T-helper 17 cell (primary cell): ENCODE measurements at regions not wholly inside any gene's neighbourhood (a gene's known extent, or its start where the extent isn't known, plus 50 kb on each side); places are given as distances from the start of the nearest gene placed in this dataset.

ENCODE experiments used
- ATAC-seq: fragments of 150-1000 bp; cut with Tn5 transposase; 2 replicates; pipeline ENCODE4 v1.10.0; 2021; ENCODE audit warnings: mild to moderate bottlenecking, moderate library complexity
- DNase-seq, 3 donors: peaks; one replicate each; pipeline versions ENCODE4 v3.0.0 to v3.0.0-alpha.2; 2020 to 2021
- H3K9me3 ChIP-seq: one replicate; pipeline ENCODE4 v1.7.0; 2013; ENCODE audit warnings: low read length, mild to moderate bottlenecking; ENCODE audit not compliant: control insufficient read depth, poor library complexity, severe bottlenecking
- H3K27ac Mint-ChIP-seq: one replicate; pipeline ENCODE4 v1.8.0; 2022; ENCODE audit warnings: mild to moderate bottlenecking, moderate library complexity, mixed read lengths
- H3K27me3 Mint-ChIP-seq: one replicate; pipeline ENCODE4 v1.8.0; 2022; ENCODE audit warnings: mixed read lengths
- H3K36me3 Mint-ChIP-seq: one replicate; pipeline ENCODE4 v1.8.0; 2022; ENCODE audit warnings: low read depth, mixed read lengths
- H3K4me1 Mint-ChIP-seq: one replicate; pipeline ENCODE4 v1.8.0; 2022; ENCODE audit warnings: mild to moderate bottlenecking, mixed read lengths
- H3K4me3 Mint-ChIP-seq: one replicate; pipeline ENCODE4 v1.8.0; 2022; ENCODE audit warnings: mild to moderate bottlenecking, moderate library complexity, mixed read lengths

GRCh38 chr10:61187601-61188000, 243.6 kb upstream of the RHOBTB1 start:
- H3K27me3 Mint-ChIP-seq, result peaks cover under 1% of the 10 kb centered on the region
- DNase-seq (no peak), ATAC-seq (no peak)
- no peaks in the 10 kb centered on the region for H3K9me3 ChIP-seq
- no peak overlapping the region for H3K4me3 Mint-ChIP-seq
- H3K36me3 Mint-ChIP-seq, result no peaks in the 10 kb centered on the region
- H3K4me1 Mint-ChIP-seq, result no peaks in the 10 kb centered on the region
- no peak overlapping the region for H3K27ac Mint-ChIP-seq

GRCh38 chr10:61186408-61186807, 242.4 kb upstream of the RHOBTB1 start:
- DNase-seq (no peak), ATAC-seq (no peak)
- H3K9me3 ChIP-seq, result no peaks in the 10 kb centered on the region
- Mint-ChIP-seq H3K36me3 (no peaks in the 10 kb centered on the region), H3K27me3 (peaks cover 10% of the 10 kb centered on the region), H3K27ac (no peak overlapping the region), H3K4me1 (no peaks in the 10 kb centered on the region), H3K4me3 (no peak overlapping the region)

- H3K9me3 ChIP-seq, result no peaks in the 10 kb centered on the region
- H3K36me3 Mint-ChIP-seq, result no peaks in the 10 kb centered on the region
- ATAC-seq (no peak), DNase-seq (no peak)
- no peaks in the 10 kb centered on the region for H3K4me1 Mint-ChIP-seq
- peaks cover 10% of the 10 kb centered on the region for H3K27me3 Mint-ChIP-seq
- no peak overlapping the region for H3K4me3 Mint-ChIP-seq
- H3K27ac Mint-ChIP-seq, result no peak overlapping the region
Measured at GRCh38 chr10:61184429-61184828, 240.4 kb upstream of the RHOBTB1 start.

GRCh38 chr10:61183967-61184366, 240.0 kb upstream of the RHOBTB1 start:
- H3K4me1 Mint-ChIP-seq, result no peaks in the 10 kb centered on the region
- peaks cover 10% of the 10 kb centered on the region for H3K27me3 Mint-ChIP-seq
- no peaks in the 10 kb centered on the region for H3K36me3 Mint-ChIP-seq
- DNase-seq (no peak), ATAC-seq (no peak)
- H3K9me3 ChIP-seq, result no peaks in the 10 kb centered on the region
- H3K4me3 Mint-ChIP-seq, result no peak overlapping the region
- no peak overlapping the region for H3K27ac Mint-ChIP-seq

GRCh38 chr10:61181832-61182231, 237.8 kb upstream of the RHOBTB1 start:
- no peak for DNase-seq
- no peak for ATAC-seq
- H3K27me3 Mint-ChIP-seq, result peaks cover 10% of the 10 kb centered on the region

GRCh38 chr10:61179771-61180170, 235.8 kb upstream of the RHOBTB1 start:
- Mint-ChIP-seq H3K4me3 (no peak overlapping the region), H3K4me1 (peaks cover 3% of the 10 kb centered on the region), H3K27ac (no peak overlapping the region), H3K27me3 (peaks cover 10% of the 10 kb centered on the region), H3K36me3 (no peaks in the 10 kb centered on the region)
- DNase-seq (no peak), ATAC-seq (no peak)
- no peaks in the 10 kb centered on the region for H3K9me3 ChIP-seq

More at GRCh38 chr10:61181832-61182231, 237.8 kb upstream of the RHOBTB1 start:
- no peaks in the 10 kb centered on the region for H3K9me3 ChIP-seq
- Mint-ChIP-seq H3K36me3 (no peaks in the 10 kb centered on the region), H3K4me3 (no peak overlapping the region), H3K4me1 (peaks cover 3% of the 10 kb centered on the region), H3K27ac (no peak overlapping the region)

GRCh38 chr10:61176424-61176823, 232.4 kb upstream of the RHOBTB1 start:
- Mint-ChIP-seq H3K27me3 (no peaks in the 10 kb centered on the region), H3K4me3 (no peak overlapping the region), H3K27ac (no peak overlapping the region), H3K36me3 (no peaks in the 10 kb centered on the region), H3K4me1 (peaks cover 3% of the 10 kb centered on the region)
- no peaks in the 10 kb centered on the region for H3K9me3 ChIP-seq
- ATAC-seq (no peak), DNase-seq (no peak)

- Mint-ChIP-seq H3K27me3 (no peaks in the 10 kb centered on the region), H3K36me3 (no peaks in the 10 kb centered on the region), H3K4me3 (no peak overlapping the region), H3K27ac (no peak overlapping the region), H3K4me1 (peaks cover 3% of the 10 kb centered on the region)
- no peak for DNase-seq
- no peak for ATAC-seq
- no peaks in the 10 kb centered on the region for H3K9me3 ChIP-seq
Measured at GRCh38 chr10:61175316-61175715, 231.3 kb upstream of the RHOBTB1 start.

GRCh38 chr10:61173450-61173849, 229.5 kb upstream of the RHOBTB1 start:
- H3K27ac Mint-ChIP-seq, result no peak overlapping the region
- H3K4me3 Mint-ChIP-seq, result no peak overlapping the region
- H3K9me3 ChIP-seq, result no peaks in the 10 kb centered on the region
- no peaks in the 10 kb centered on the region for H3K27me3 Mint-ChIP-seq
- peaks cover 3% of the 10 kb centered on the region for H3K4me1 Mint-ChIP-seq
- no peak for DNase-seq
- no peaks in the 10 kb centered on the region for H3K36me3 Mint-ChIP-seq
- ATAC-seq, result no peak

- no peak for ATAC-seq
- no peak overlapping the region for H3K4me3 Mint-ChIP-seq
- H3K27me3 Mint-ChIP-seq, result no peaks in the 10 kb centered on the region
- H3K9me3 ChIP-seq, result no peaks in the 10 kb centered on the region
- no peak overlapping the region for H3K27ac Mint-ChIP-seq
- H3K4me1 Mint-ChIP-seq, result no peaks in the 10 kb centered on the region
- H3K36me3 Mint-ChIP-seq, result no peaks in the 10 kb centered on the region
- no peak for DNase-seq
Measured at GRCh38 chr10:61172182-61172926, 228.4 kb upstream of the RHOBTB1 start.

GRCh38 chr10:61170594-61170993, 226.6 kb upstream of the RHOBTB1 start:
- no peak overlapping the region for H3K4me3 Mint-ChIP-seq
- H3K9me3 ChIP-seq, result no peaks in the 10 kb centered on the region
- H3K27me3 Mint-ChIP-seq, result no peaks in the 10 kb centered on the region
- no peak for DNase-seq
- no peak for ATAC-seq
- H3K27ac Mint-ChIP-seq, result no peak overlapping the region
- H3K36me3 Mint-ChIP-seq, result no peaks in the 10 kb centered on the region
- H3K4me1 Mint-ChIP-seq, result no peaks in the 10 kb centered on the region

- H3K9me3 ChIP-seq, result no peaks in the 10 kb centered on the region
- Mint-ChIP-seq H3K4me3 (no peak overlapping the region), H3K27me3 (no peaks in the 10 kb centered on the region), H3K36me3 (no peaks in the 10 kb centered on the region), H3K27ac (no peak overlapping the region), H3K4me1 (no peaks in the 10 kb centered on the region)
- DNase-seq, result no peak
- ATAC-seq, result no peak
Measured at GRCh38 chr10:61169294-61169693, 225.3 kb upstream of the RHOBTB1 start.

GRCh38 chr10:61166489-61166888, 222.5 kb upstream of the RHOBTB1 start:
- no peaks in the 10 kb centered on the region for H3K4me1 Mint-ChIP-seq
- DNase-seq, result no peak
- no peaks in the 10 kb centered on the region for H3K9me3 ChIP-seq
- H3K27ac Mint-ChIP-seq, result no peak overlapping the region
- H3K4me3 Mint-ChIP-seq, result no peak overlapping the region
- H3K36me3 Mint-ChIP-seq, result no peaks in the 10 kb centered on the region
- ATAC-seq, result no peak
- no peaks in the 10 kb centered on the region for H3K27me3 Mint-ChIP-seq

GRCh38 chr10:61166065-61166464, 222.1 kb upstream of the RHOBTB1 start:
- ATAC-seq (no peak), DNase-seq (no peak)
- Mint-ChIP-seq H3K4me3 (no peak overlapping the region), H3K27ac (no peak overlapping the region), H3K36me3 (no peaks in the 10 kb centered on the region), H3K27me3 (peaks cover 2% of the 10 kb centered on the region), H3K4me1 (no peaks in the 10 kb centered on the region)
- H3K9me3 ChIP-seq, result no peaks in the 10 kb centered on the region
